HL-60 (cell line): ENCODE measurements at regions not wholly inside any gene's neighbourhood (a gene's known extent, or its start where the extent isn't known, plus 50 kb on each side); places are given as distances from the start of the nearest gene placed in this dataset.

Experiments used
- DNase-seq, 2 experiments: peaks; one replicate each; pipeline ENCODE4 v3.0.0-alpha.2; 2010 to 2020; ENCODE audit warnings: low read depth in 1 of 2, low spot score in 1 of 2
- H3K27ac ChIP-seq: fragments of 250-450 bp; sonication (Bioruptor Pico); replicated peaks from 2 replicates; pipeline ENCODE4 v1.5.1; 2020; ENCODE audit warnings: mild to moderate bottlenecking, moderate library complexity
- H3K27me3 ChIP-seq: fragments of 250-450 bp; sonication (Bioruptor Pico); 2 replicates; pipeline ENCODE4 v1.5.1; 2021; ENCODE audit warnings: mild to moderate bottlenecking, moderate library complexity; ENCODE audit not compliant: insufficient read depth, poor library complexity, severe bottlenecking
- H3K4me3 ChIP-seq: replicated peaks from 2 replicates; pipeline ENCODE4 v1.5.1; 2011; ENCODE audit warnings: mild to moderate bottlenecking, control low read depth, low read length; ENCODE audit not compliant: insufficient read depth
- CTCF ChIP-seq: IDR thresholded peaks from one replicate; pipeline ENCODE4 v1.5.1; 2011; ENCODE audit warnings: low read length, control low read depth, inconsistent platforms; ENCODE audit not compliant: insufficient read depth
- GABPA ChIP-seq: IDR thresholded peaks from 2 replicates; pipeline ENCODE4 v1.6.1; 2012; ENCODE audit warnings: low read depth
- POLR2AphosphoS5 ChIP-seq: IDR thresholded peaks from 2 replicates; pipeline ENCODE4 v1.6.1; 2012; ENCODE audit warnings: low read depth
- REST ChIP-seq: IDR thresholded peaks from 2 replicates; pipeline ENCODE4 v1.6.1; 2012; ENCODE audit warnings: low read depth; ENCODE audit not compliant: insufficient replicate concordance
- SPI1 ChIP-seq: IDR thresholded peaks from 2 replicates; pipeline ENCODE4 v1.6.1; 2012; ENCODE audit warnings: low read depth, mild to moderate bottlenecking, borderline replicate concordance

GRCh38 chr18:46402945-46403344 lies 254.1 kb downstream of the LOXHD1 start:
- no peak overlapping the region for H3K4me3 ChIP-seq
- H3K27me3 ChIP-seq = no peaks in the 10 kb centered on the region
- DNase-seq = no peak
- H3K27ac ChIP-seq = no peak overlapping the region
- TF ChIP-seq CTCF (no peak), GABPA (no peak), REST (no peak), POLR2AphosphoS5 (no peak), SPI1 (no peak)

DNA sequence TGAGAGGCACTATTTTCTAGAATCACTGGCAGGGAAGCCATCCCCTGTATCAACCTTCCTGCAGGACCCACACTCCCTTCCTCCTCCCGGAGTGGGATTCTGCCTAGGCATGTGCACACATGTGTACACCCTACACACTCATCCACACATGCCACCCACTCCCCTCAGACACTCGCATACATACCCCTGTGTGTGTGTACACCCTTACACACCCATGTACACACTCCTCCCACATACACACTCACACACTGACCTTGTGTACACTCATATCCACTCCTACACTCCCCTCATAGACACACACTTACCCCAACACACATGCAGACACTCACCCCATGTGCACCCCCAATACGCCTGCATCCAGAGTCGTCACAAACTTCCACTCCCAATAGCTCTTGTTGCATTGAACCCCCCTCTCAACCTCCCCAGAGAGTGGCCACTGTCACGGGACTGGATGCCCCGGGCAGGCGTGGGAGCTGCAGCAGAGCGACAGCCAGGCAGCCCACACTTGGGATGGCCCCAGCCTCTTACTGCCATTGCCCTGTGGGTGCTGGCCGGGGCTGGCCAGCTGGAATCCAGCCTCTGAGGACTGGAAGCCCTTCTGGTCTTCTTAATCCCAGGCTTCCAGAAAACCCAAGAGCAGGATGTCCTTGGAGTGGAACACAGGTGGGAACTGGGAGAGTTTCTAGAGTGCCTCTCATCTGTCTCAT lies 251.0 kb downstream of the LOXHD1 start:
- H3K27me3 ChIP-seq = no peaks in the 10 kb centered on the region
- H3K4me3 ChIP-seq = no peak overlapping the region
- no peak overlapping the region for H3K27ac ChIP-seq
- TF ChIP-seq GABPA (no peak), POLR2AphosphoS5 (no peak), CTCF (no peak), REST (no peak)
- DNase-seq = no peak

GRCh38 chr18:46406539-46406932 lies 250.5 kb downstream of the LOXHD1 start:
- no peak for DNase-seq
- Histone ChIP-seq H3K27me3 (no peaks in the 10 kb centered on the region), H3K27ac (no peak overlapping the region), H3K4me3 (no peak overlapping the region)
- TF ChIP-seq GABPA (no peak), SPI1 (no peak), POLR2AphosphoS5 (no peak), CTCF (no peak), REST (no peak)
